Middle frontal gyrus (tissue), 1 donor: ENCODE measurements at regions not wholly inside any gene's neighbourhood (a gene's known extent, or its start where the extent isn't known, plus 50 kb on each side); places are given as distances from the start of the nearest gene placed in this dataset.
"Not testable (repeated sequence)": the region's sequence is repeated elsewhere in the genome, so short reads cannot be mapped to it uniquely, and the experiment has no call there.

Experiments
- DNase-seq: peaks from one replicate; pipeline ENCODE4 v3.0.0-alpha.2; 2015; ENCODE audit warnings: low spot score; ENCODE audit errors: extremely low spot score

DNA sequence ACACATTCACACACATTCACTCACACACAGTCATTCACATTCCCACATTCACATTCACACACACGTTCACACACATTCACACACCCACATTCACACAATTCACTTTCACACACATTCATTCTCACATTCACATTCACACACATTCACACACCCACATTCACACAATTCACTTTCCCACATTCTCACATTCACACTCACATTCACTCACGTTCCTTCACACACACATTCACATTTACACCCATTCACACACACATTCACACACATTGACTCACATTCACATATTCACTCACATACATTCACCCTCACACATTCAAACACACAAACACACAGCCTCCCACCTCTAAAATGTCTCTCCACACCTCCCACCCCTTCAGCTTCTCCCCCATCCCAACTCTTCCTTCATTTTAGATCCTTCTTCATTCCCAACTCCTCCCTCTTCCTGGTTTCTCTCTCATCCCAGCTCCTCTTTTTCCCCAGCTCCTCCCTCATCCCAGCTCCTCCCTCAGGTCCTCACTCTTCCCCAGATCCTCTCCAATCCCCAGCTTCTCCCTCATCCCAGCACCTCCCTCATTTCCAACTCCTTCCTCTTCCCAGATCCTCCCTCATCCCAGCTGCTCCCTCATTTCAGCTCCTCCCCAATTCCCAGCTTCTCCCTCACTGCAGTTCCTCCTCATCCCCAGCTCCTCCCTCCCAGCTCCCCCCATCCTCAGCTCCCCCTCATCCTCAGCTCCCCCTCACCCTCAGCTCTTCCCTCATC lies 111.0 kb downstream of the FAM53A start:
- DNase-seq, result no peak

DNA sequence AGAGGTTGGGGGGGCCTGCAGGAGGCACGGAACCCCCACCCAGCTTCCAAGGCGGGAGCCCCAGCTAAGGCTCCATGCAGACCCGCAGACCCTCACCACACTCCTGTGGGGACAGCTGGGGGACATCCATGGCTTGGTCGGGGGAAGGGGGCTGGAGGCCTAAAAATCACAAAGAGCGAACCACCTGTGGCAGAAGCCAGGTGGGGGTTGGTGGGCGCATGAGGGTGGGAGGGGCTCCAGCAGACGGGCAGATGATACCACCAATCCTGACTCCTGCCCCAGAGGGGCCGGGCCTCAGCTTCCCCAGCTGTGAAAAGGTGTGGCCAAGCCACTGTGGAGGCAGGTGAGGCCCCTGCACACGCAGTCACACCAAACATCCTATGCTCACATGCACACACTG lies 111.6 kb downstream of the FAM53A start:
- DNase-seq, result no peak

DNA sequence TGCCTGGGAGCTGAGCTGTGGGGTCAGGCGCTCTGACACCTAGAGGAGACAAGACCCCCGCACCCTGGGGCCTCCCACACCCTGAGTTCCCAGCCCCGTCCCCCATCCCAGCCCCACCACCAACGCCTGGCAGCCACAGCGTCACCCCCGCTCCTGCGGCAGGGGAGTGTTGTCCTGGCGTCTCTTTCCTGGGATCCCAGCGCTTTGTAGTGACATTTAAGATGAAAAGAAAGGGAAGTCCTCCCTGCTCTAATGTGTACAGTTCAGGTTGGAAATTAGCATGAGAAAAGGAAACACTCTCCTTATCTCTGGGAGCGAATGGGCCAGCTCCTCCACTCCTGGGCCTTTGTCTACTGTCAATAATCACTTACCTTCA lies 112.1 kb downstream of the FAM53A start:
- DNase-seq, result no peak

DNA sequence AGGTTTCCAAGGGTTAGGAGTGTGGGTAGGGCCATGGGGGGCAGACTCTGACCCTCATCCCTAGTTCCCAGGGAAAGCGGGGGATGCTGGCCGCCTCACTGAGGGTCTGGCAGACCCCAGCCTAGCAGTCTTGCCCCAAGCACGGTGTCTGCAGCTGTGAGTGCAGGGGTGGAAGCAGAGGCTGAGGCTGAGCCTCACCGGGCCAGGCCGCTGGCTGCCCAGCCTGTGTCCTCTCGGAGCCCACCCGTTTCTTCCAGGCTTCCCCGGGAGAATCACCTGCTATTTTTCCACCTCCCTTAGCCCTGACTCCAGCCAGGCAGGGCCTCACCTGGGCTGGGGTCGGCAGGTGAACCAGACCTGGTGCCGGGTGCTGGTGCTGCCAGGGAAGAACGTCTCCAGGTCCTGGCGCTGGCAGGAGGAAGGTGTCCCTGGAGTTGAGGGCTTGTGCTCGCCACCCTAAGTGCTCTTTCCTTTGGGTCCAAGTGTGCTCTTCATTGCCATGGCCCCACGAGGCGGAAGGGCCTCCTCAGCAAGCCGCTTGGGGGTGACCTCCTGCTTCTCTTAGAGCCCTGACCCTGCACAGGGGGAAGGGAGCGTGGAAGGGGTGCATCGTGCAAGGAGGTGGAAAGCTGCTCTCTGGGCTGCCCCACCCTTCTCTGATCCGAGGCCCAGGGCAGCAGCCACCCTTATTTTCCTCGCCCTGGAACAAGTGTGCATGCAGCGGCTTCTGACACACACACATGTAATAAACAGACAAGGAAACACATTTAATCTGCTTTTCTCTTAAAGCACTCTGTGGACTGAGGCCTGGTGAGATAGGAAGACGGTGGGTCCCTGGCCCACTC lies 112.7 kb downstream of the FAM53A start:
- no peak for DNase-seq

DNA sequence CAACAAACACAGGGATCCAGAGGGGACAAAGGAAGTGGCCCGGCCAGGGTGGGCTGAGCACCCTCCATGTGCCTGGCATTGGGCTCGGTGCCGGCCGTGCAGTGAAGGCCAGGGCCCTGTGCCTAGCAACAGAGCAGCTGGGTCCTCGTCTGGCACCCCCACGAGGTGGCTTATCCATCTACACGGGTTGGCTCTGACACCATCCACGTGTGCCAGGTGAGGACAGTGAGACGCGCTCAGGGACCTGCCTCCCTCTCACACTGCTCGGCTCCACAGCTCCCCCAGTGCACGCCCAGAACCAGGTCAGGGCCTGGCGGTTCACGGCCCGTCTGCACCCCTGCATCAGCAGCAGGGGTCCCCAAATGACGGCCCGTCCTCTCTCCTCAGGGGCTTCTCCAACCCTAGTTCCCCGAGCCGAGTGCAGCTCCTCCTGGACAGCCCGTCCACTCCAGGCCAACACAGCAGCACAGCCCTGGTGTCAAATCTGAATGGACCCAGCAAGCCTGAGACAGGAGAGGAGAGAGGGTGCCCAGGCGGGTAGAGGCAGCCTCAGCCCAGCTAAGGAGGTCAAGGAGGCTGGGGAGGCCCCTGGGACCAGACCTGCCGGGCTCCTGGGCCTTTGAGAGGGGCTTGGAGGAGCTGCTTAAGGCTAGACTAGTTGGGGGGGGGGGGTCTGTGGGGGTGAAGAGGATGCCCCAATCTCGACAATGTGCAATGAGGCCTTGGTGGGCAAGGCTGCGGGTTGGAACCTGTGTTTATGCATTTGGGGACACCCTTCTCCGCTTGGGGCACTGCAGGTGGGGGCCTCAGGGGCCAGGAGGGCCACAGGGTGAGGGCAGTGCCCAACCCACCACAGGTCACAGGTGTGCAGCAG lies 113.6 kb downstream of the FAM53A start:
- no peak for DNase-seq

DNA sequence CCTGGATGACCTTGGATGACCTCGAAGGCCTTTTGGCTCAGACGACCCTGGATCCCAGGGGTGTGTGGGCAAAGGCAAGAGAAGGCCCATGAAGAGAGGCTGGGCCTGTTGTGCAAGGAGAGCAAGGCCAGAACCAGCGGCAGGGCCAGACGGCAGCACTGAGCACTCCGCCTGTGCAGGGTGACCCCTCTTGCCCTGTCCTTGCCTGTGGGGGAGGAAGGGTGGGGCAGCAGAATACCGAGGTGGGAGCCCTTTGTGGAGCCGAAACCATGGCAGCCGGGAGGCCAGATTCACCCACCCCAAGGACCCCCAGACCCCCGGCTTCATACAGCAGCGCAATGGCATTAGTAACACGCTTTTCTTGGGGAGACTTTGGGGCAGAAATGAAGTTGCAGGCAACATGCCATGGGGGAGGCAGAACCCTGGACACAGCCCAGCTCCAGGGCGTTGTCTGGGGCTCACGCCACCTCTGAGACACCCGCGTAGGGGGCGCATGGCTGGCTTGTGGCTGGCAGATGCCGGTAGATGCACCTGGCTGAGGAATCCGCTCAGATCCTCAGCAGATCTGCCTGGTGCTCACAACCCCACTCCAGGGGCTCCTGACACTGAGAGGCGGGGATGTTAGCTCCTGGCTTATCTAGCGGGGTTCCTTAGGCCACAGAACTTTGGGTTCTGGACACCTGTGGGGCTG lies 114.5 kb downstream of the FAM53A start:
- no peak for DNase-seq

DNA sequence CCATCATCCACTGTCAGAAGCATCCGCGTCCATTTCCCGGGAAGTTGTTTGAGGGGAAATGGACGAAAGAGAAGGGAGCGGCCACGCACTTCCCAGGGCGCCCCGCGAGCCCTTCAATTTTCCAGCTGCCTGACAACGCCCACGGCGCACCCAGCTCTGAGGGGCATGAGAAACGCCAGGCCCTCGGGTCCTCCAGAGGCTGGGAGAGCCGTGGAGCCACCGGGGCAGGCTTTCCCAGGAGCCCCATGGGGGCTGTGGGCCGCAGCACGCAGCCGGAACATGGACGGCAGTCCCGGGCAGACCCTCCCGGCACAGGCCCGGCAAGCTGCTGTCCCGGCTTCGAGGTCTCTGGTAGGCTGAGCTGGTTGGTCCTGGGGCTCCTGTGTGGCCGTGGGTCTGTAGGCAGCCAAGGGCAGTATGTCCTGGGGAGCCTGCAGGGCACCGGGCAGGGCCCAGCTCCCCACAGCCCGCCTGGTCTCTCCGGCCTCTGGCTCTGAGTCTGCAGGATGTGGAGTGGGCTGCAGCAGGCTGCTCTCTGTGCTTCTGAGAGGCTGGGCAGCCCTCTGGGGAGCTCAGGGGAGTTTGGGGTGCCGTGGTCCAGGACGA lies 115.2 kb downstream of the FAM53A start:
- DNase-seq, result no peak

DNA sequence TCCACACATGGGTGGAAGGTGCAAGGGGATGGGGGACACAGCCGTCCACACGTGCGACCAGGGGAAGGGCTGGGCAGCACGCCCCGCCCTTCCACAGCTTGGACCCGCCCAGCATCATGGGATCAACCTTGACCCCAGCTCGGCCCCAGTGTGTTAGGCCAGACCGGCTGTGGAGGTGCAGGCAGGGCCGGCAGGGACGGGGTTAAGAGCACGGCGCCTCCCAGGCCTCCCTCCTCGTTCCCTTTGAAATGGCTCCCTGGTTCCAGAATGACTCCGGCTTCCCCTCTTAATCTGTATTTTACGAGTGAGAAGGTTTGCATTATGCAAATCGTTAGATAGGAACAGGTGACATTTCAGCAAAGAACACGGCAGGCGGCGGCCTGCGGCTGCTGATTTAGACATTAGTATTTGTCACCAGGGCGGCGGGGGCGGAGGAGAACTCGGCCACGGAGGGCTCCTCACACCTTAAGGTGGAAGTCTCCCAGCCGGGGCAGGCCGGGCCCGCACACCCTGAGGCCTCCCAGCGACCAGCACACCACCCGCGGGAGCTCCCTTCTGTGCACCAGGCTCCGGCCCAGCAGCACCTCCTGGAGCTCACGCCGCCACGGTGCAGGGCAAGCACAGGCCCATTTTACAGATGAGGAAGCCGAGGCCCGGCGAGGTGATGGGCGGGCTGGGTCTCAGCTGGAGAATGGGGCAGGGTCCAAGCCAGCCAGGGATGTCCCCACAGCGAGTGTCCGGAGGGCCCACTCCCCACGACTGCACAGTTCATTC lies 116.1 kb downstream of the FAM53A start:
- DNase-seq, result no peak

DNA sequence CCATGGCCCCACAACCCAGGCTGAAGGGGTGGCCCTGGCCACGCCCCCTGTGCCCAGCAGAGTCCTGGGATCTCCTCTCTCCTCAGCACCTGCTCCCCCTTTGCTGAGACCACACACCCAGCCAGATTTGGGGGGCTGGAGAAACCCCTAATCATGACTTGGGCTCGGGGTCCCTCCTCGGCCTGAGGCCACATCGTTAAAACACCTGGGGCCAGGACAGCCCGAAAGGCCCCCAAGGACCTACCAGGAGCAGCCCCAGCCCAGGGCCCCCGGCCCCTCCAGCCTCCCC lies 116.7 kb downstream of the FAM53A start:
- no peak for DNase-seq

DNA sequence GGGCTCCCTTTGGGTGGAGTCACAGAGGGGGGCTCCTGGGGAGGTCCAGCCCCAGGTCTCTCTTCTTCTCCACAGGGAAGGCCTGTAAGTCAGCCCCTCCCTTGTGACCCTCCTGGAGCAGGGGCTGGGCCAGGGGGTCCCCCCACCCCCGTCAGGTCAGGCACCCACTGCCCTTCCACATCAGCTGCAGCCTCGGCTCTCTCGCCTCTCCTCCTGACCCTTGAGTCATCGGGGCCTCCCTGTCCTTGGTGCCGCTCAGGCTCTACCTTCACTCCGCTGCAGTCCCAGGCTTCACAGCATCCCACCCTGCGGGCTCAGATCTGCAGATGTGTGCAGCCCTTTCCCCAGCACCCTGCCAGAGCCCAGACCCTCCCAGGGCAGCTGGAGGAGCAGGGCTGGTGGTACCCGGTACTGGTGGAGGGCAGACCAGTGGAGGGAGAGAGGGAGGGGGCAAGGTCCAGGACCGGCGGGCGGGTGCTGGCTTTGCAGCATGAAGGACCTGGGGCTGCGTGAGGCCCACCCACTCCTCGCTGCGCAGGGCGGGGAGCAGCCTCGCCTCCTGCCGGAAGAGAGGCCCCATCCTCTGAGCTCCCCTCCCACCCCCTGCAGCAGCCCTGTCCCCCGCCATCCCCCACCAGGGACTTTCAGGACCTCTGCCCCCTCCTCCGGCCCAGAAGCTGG lies 117.1 kb downstream of the FAM53A start:
- DNase-seq, result no peak

DNA sequence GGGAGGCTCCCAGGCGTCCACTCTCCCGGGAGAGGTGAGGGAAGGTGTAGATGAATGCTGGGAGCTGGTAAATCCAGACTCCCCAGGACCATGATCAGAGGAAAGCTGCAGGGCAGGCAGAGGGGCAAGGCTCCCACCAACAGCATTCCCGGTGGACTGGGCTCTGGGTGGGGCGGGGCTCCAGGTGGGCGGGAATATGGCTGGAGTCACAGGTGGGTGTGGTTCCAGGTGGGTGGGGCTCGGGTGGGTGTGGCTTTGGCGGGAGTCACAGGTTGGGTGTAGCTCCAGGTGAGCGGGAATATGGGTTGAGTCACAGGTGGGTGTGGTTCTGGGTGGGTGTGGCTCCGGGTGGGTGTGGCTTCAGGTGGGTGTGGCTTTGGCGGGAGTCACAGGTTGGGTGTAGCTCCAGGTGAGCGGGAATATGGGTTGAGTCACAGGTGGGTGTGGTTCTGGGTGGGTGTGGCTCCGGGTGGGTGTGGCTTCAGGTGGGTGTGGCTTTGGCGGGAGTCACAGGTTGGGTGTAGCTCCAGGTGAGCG lies 117.7 kb downstream of the FAM53A start:
- not testable (repeated sequence) for DNase-seq

DNA sequence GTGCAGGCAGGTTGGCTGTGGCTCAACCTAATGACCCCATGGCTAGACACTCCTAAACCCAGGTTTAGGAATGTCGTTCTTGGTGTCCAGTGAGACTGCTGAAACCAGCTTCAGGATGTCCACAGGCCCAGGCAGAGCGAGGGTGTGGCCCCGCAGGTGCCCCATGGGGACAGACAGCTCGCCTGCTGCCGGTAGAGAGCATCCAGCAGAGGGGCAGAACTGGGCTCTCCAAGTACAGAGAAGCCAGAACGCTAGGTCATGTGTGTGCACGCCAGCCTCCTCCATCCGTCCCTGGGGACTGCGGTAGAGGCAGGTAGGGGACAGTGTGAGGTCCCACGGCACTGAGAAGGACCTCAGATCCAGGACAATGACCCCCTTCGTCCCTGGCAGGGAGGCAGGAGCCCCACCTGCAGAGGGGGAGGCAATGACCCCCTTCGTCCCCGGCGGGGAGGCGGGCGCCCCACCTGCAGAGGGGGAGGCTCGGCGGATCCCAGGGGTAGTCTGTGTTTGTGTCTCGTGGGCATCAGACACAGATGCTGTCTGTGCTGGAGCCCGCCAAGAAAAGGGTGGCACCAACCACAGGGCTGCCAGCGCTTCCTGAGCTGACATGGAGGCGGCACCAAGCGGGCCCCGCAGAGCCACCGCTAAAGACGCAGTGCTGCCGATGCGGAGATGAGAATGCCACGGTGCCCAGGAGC lies 118.4 kb downstream of the FAM53A start:
- no peak for DNase-seq

DNA sequence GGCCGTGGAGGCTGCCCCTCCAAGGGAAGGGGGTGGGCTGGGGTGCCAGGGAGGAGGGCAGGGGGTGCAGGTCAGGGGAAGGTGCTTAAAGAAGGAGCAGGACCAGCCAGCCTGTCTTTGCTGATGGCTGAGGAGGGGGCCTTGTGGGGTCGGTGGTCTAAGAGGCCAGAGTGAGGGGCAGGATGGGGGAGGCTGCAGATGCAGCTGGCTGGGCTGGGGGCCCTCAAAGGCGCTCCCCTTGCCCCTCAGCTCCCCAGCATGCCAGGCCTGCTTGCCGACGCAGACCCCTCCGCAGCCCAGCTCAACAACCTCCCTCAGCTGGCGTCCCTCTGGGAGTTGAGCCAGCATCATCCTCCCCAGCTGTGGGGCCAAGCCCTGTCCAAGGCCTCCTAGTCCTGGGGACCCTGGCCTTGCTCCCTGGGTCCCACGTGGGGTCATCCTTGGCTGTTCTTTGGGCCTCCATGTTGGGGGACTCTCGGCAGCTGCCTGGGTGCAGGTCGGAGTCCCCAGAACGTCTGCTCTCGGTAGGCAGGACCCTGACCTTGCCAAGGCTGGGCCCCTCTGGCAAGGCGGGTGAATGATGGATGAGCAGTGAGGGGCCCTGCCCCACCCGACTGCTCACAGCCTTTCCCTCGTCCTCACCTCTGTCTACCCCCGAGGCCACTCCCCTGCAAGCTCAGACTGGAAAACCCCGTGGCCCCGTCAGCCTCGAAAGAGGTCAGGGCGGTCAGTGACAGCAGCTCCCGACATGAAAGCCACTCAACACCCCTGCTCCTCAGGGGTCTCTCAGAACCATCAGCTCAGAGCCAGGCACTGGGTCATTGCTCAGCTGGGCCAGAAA lies 119.4 kb downstream of the FAM53A start:
- no peak for DNase-seq

DNA sequence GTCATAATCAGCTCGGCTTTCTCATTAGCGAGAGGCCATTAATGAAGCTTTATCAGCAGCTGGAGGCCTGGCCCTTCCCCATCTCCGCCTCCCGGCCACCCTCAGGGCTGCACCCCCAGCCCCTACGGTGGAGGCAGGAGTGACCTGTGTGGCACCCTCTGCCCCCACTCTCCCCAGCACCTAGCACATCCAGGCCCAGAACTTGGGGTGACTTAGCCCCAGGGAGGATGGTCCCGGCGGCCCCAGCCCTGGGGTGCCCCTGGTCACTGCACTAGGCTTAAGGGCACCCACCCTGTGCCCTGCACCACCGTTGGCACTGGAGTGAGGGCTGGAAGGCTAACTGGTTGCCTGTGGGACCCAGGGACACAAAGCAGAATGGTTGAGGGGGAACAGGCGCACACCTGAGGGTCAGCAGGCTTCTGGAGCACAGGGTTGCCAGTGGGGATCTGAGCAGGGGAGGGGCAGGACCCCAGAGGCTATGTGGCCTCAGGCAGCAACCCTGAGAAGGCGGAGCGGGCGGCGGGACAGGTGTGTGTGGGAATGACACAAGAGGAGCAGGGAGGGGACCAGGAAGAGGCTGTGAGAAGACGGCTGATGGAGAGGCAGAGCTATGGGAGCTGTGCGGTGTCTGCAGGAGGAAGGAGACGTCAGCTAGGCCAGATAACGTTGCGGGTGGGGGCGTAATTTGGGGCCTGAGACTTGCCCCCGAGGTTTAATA lies 120.2 kb downstream of the FAM53A start:
- no peak for DNase-seq

DNA sequence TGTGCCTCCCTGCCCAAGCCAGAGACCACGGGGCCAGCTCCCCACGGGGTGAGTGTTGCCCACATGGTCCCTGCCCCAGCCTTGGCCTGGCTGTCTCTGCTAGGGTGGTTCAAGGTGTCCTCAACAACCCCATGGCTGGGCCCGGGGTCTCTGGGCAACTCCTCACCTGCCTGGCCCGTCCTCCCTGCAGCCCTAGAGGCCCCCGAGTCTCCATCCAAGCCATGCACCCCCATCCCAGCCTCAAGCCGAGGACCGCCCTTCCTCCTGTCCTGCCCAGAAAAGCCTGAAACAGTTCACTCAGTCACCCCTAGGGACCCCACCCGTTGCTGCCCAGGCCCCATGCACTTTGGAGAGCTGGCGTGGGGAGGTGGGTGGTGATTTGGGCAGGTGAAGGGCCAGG lies 120.9 kb downstream of the FAM53A start:
- DNase-seq, result no peak

DNA sequence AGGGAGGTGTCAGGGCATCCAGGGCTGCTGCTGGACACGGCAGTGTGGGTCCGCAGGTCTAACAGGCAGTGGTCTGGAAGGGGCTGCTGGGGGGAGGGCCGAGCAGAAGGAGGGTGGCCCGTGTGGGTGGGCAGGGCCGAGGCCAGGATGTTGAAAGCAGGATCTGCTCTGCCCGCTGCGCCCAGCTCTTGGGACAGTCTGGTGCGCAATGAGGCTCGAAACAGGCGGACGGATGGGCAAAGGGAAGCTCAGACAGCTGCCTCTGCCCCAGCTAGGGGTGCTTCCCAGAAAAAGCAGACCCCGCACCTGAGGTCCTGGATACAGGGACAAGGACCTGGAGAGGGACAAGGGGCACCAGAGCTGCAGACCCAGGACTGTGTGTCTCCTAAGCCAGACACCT lies 121.3 kb downstream of the FAM53A start:
- no peak for DNase-seq

DNA sequence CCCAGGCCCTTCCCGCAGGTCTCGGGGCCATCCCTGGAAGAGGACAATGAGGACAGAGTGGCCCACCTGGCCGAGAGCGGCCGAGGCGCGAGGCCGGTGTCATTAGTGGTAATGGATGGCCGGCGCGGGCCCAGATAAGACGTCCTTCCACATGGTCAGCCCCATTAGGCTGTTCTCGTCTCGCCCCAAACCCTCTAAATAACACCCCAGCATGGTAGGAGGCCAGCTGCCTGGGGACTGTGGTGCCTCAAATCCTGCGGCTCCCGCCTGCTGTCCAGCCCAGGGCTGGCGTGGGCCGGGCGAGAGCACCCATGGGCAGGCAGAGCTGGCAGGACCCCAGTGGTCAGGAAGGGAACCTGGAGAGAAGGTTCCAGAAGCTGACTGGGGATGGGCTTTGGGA lies 121.7 kb downstream of the FAM53A start:
- DNase-seq, result no peak
